ENCODE measurements at regions not wholly inside any gene's neighbourhood (a gene's known extent, or its start where the extent isn't known, plus 50 kb on each side); places are given as distances from the start of the nearest gene placed in this dataset.
"Not testable (repeated sequence)": the region's sequence is repeated elsewhere in the genome, so short reads cannot be mapped to it uniquely, and the experiment has no call there.

GRCh38 chr1:120277428-120278258 lies 101.3 kb upstream of the SEC22B start:
- not testable (repeated sequence) for DNase-seq

GRCh38 chr1:120276710-120277109 lies 100.4 kb upstream of the SEC22B start:
- not testable (repeated sequence) for DNase-seq

DNA sequence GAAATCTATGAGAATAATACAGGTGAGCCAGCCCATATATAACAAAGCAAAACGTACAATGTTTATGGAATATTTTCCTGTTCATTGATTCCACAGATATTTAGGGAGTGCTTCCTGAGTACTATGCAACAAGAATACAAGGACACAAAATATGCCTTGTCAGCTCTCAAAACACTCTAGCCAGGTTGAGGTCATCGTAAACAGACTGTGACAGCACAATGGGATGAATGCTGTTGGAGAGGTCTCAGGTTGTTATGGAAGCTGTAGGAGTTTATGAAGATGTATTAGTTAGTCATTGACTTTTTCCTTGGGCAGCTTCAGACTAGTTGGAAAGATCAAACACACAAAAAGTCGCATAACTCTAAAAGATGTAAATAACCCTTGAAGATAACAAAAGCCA lies 98.1 kb upstream of the SEC22B start:
- not testable (repeated sequence) for DNase-seq

GRCh38 chr1:120273363-120273762 lies 97.0 kb upstream of the SEC22B start:
- DNase-seq = not testable (repeated sequence)

- DNase-seq = not testable (repeated sequence)
Observed at GRCh38 chr1:120272242-120272641, 95.9 kb upstream of the SEC22B start.

DNA sequence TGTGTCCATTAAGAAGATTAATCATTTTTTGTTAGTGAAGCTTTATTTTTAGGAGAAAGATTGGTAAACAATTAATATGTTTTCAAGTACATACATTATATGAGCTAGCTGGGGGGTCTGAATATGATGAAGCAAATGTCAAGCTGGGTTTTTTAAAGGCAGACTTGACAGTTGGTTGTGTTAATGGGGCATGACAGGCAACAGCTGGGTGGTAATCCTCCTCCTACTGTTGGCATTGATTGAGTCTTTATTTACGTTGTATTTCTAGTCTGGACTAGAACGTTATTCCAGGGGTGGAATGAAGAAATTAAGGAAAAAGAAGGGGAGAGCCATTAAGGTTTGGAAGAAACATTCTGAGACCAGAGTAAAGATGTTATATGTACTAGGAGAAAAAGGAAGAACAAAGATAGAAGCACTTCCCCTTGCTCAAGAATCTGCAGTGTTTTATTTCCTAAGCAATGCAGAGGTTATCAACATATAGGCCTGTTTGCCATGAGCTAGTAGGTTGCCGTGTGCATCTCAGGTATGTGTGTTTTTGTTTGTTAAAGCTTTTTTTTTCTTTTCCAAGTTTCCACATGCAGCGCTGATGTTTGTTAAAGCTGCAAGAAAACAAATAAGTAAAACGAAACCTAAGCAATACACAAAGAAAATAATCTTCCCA lies 95.4 kb upstream of the SEC22B start:
- not testable (repeated sequence) for DNase-seq

DNA sequence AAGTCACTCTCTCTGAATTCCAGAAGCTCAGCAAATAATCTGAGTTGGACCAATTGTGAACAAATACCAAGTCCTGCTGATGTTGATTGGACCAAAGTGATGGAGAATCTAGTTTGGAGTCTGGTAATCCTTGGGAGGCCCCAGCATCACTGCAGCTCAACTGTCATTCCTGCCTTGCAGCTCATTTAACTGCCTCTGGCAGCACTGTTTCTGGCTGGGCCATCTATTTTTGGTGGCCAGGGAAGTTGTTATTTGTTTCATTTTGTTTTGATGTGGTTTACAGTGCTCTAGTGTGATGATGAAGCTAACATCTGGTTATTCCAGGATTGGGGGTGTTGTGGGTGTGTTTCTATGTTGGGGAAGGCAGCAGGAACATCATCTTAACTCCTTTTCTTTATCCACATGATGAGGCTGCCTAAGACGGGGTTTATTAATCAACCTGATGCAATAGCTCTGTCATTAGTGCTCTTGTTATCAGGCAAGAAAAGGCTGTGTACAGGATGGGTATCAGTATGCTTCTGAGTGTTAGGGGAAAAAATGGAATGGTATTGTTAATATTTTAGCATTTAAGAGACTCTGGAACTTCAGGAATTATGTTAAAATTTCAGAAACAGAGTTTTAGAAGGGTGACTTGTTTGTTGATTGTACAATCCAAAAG lies 91.7 kb upstream of the SEC22B start:
- not testable (repeated sequence) for DNase-seq

- DNase-seq = not testable (repeated sequence)
Observed at GRCh38 chr1:120264564-120264963, 88.2 kb upstream of the SEC22B start.

DNA sequence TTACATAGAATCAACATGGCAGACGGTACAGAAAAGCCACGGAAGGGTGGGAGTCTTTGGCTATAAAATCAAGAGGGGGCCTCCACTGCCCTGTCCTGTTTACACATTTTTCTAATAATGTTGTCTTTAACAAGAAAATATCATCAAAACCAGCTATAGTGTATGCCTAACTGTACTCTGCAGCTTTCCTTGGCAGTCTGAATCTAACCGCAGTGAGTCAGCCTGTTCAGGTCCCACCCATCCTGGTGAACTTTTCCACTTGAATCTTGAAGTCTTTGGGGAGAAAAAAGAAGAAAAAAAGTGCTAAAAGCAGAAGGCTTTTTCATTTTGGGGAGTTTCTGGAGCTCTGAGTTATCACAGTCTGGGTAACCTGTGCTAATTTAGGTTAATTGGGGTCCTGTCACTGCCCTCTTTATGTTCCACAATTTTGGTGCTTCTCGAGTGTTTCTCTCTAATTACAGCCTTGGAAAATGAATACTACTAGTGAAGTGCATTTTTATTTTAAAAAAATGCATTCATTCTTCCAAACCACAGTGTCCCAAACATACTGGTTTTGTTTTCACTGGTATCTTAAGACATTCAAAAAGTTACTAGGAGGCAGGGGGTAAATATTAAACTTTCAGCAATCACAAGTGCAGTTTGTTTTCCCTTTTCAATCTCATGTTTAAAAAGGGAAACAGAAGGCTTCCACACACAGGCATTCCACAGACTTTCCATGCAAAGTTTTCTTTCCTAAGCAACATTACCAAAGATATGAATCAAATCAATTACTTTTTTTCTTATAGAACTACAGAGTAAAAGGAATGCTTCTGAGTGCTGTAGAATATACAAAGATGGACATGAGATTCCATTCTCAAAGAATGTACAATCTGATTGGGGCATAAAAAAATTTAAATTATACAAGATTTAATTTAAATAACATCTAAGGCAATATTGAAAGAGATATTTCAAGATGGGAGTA lies 86.8 kb upstream of the SEC22B start:
- DNase-seq = not testable (repeated sequence)

- not testable (repeated sequence) for DNase-seq
Observed at GRCh38 chr1:120257778-120258105, 81.4 kb upstream of the SEC22B start.

GRCh38 chr1:120257064-120257777 lies 80.9 kb upstream of the SEC22B start:
- DNase-seq = not testable (repeated sequence)

GRCh38 chr1:120250756-120251155 lies 74.4 kb upstream of the SEC22B start:
- DNase-seq = not testable (repeated sequence)

DNA sequence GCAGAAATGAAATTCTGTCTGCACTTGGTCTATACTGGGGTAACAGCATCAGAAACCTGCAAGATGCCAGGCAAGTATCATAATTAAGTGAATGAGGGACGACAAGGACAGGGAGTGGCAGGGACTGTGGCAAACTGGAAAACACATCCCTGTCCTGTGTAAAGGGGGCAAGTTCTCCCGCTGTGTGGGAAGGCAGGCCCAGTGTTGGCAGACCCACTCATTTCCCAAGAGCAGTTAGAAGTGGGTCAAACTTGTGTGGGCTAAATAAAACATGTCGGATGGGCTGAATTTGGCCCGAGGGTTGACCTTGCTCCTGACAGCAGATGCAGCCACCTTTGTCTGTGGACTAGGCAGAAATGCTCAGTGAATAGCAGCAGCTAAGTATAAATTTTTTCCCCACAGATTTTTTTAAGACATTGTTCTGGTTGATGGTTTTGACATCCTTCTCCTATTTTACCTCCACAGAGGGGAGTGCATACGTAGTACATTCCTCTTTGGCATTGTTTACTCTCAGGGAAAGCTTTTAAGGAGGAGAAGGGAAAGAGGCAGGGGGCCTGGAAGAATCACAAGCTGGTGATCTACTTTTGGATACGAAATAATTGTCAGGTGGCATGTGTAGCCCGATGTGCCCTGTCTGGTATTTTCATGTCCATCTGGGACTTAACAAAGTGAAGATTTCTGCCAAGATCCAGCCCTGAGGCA lies 72.6 kb upstream of the SEC22B start:
- DNase-seq = not testable (repeated sequence)

DNA sequence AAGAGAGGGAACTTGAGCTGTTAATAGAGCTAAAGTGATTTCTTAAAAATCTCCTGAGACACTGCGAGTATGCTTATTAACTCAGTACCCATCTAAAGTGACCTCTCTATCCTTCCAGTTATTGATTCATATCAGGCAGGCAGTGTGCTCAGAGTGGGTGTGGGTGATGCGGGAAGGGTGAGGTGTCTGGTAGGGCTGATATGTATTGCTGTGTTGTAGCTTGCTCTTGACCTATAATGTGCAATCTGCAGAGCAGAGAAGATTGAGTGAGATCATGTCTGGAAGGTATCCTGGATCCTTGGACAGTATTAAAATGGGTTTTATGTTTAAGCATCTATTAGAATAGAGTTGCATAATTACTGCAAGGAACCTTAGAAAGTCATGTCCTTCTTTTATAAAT lies 71.9 kb upstream of the SEC22B start:
- not testable (repeated sequence) for DNase-seq

DNA sequence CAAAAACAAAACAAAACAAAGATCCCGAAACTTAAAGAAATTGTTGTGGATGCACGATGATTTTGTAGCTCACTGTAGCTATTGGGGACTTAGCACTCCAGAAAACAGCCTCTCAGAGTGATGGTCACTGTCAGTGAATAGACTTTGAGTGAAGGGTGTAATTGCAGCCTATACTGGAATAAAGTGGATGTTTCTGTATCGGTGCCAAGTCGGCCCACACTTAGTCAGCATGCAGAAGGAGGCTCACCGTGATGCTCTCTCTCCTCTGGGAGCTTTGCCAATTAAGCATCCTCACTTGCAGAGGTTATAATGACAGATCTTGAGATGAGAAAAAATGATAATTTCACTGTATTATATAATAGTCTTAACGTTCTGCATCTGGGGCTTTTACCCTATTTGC lies 67.5 kb upstream of the SEC22B start:
- not testable (repeated sequence) for DNase-seq

DNA sequence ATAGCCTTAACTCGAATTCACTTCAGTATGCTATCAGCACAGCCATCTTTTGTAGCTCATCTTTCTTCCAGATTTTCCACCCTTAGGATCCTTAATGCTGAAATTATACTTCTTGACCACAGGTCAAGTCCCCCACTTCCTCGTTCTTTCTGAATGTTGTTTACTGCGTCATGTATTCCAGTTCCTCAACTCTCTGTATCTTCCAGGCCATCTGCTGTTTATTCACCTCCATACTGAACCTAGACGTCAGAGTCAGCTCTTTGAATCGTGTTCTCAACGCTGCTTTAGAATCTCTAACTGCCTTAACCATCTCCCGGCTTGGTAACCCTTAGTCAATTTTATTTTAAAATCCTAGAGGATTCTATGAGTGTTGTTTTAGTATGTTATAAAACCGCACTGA lies 66.3 kb upstream of the SEC22B start:
- not testable (repeated sequence) for DNase-seq

GRCh38 chr1:120241868-120242267 lies 65.5 kb upstream of the SEC22B start:
- DNase-seq = not testable (repeated sequence)

- DNase-seq = not testable (repeated sequence)
Observed at GRCh38 chr1:120240181-120240580, 63.9 kb upstream of the SEC22B start.

DNA sequence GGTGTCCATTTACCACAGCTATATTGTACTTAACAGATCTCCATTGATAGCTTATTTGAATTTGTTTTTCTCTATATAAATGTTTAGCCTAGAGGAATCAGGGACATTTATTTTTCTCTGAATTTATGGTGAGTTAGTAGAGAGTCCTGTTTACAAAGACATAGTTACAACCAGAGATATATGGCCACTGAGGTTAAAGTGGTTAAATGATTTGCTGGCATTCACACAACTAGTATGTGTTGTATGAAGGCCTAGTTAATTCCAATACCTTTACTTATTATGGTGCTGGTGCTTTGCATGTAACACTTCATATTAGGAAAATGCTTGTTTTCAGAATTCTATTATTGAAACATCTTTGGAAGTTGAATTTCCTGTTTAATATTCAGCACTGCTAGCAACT lies 63.0 kb upstream of the SEC22B start:
- DNase-seq = not testable (repeated sequence)

- DNase-seq = not testable (repeated sequence)
Observed at GRCh38 chr1:120238867-120239266, 62.5 kb upstream of the SEC22B start.

DNA sequence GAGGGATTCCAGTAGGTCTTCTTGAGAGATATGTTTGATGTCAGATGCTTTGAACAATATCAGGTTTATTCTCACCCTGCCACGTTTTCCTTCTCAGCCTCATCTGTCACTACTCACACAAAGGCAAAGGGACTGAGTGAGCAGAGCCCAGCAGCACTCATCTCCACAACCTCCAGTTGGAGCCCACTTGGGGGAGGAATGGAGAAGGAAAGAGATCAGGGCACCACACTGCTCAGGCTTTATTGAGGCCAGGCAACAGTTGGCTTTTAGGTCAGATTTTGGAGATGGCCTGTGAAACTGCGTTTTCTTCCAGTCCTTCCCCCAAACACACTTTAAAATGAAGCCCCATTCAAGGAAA lies 57.3 kb upstream of the SEC22B start:
- not testable (repeated sequence) for DNase-seq
